GM12878 (cell line): ENCODE measurements at regions not wholly inside any gene's neighbourhood (a gene's known extent, or its start where the extent isn't known, plus 50 kb on each side); places are given as distances from the start of the nearest gene placed in this dataset.

Experiments
- ATAC-seq: fragments of 200-7000 bp; cut with Tn5 transposase; 3 replicates; pipeline ENCODE4 v1.9.1; 2020; ENCODE audit warnings: mild to moderate bottlenecking, moderate library complexity
- BruUV-seq: library from RNA; stranded (reverse); fragments of 400-500 nt; replicated peaks from 2 replicates; lab custom pipeline; 2021; lab: Mats Ljungman, UMichigan
- CTCF ChIA-PET: fragments of 300-600 bp; sonication (Branson Sonifier 250); formaldehyde crosslinking; extraction: SDS; loops from one replicate; lab custom pipeline; 2021; ENCODE audit warnings: inconsistent platforms; lab: Yijun Ruan, JAX
- POLR2A ChIA-PET: fragments of 350-600 bp; formaldehyde crosslinking; extraction: SDS; loops from one replicate; lab custom pipeline; 2021; ENCODE audit warnings: inconsistent platforms; lab: Charles Lee
- RAD21 ChIA-PET: fragments of 300-600 bp; sonication (Branson Sonifier 250); formaldehyde crosslinking; loops from one replicate; lab custom pipeline; 2023; ENCODE audit warnings: antibody characterized with exemption; ENCODE audit not compliant: unreplicated experiment; lab: Charles Lee
- SMC1A ChIA-PET: fragments of 300-600 bp; sonication (Branson Sonifier 250); formaldehyde crosslinking; loops from one replicate; lab custom pipeline; 2023; ENCODE audit not compliant: unreplicated experiment, uncharacterized antibody; lab: Charles Lee
- DNase-seq: peaks from one replicate; pipeline ENCODE4 v3.0.0-alpha.2; 2011; ENCODE audit warnings: low read depth, low spot score
- FAIRE-seq: peaks from 3 replicates; lab custom pipeline; 2011; peaks lifted over from hg19 to GRCh38; lab: Jason Lieb, UNC
- H2AFZ ChIP-seq: 2 replicates; pipeline ENCODE4 v1.6.0; 2011; ENCODE audit warnings: low read depth, low read length, control low read depth; ENCODE audit not compliant: control insufficient read depth
- H3K27ac ChIP-seq: 2 replicates; pipeline ENCODE4 v1.5.1; 2011; ENCODE audit warnings: control low read depth; ENCODE audit not compliant: control insufficient read depth, insufficient read depth
- H3K27me3 ChIP-seq, 2 experiments: replicated peaks in 1 of 2; 2 replicates each; pipeline versions ENCODE4 v1.6.0 to v1.6.1; 2011; ENCODE audit warnings: low read length in 1 of 2; ENCODE audit not compliant: control insufficient read depth in 2 of 2, insufficient read depth in 2 of 2
- H3K36me3 ChIP-seq, 2 experiments: 2 replicates each; pipeline ENCODE4 v1.5.1; 2011; ENCODE audit warnings: low read length in 1 of 2; ENCODE audit not compliant: control insufficient read depth in 2 of 2, insufficient read depth in 2 of 2
- H3K4me1 ChIP-seq: 2 replicates; pipeline ENCODE4 v1.6.1; 2011; ENCODE audit warnings: mild to moderate bottlenecking, low read length, moderate library complexity, mixed read lengths; ENCODE audit not compliant: control insufficient read depth, insufficient read depth
- H3K4me2 ChIP-seq: 2 replicates; pipeline ENCODE4 v1.6.0; 2011; ENCODE audit warnings: control low read depth; ENCODE audit not compliant: control insufficient read depth, insufficient read depth
- H3K4me3 ChIP-seq: fragments of 200-600 bp; sonication (generic); 2 replicates; pipeline ENCODE4 v1.5.1; 2016
- H3K79me2 ChIP-seq: 2 replicates; pipeline ENCODE4 v1.6.0; 2011; ENCODE audit warnings: low read length; ENCODE audit not compliant: control insufficient read depth, insufficient read depth
- H3K9ac ChIP-seq: 2 replicates; pipeline ENCODE4 v1.8.0; 2011; ENCODE audit warnings: low read length, control low read depth, mixed read lengths; ENCODE audit not compliant: control insufficient read depth, insufficient read depth
- H3K9me3 ChIP-seq: replicated peaks from 3 replicates; pipeline ENCODE4 v1.5.1; 2011; ENCODE audit warnings: mild to moderate bottlenecking, low read length; ENCODE audit not compliant: control insufficient read depth, insufficient read depth
- H4K20me1 ChIP-seq: 2 replicates; pipeline ENCODE4 v1.6.0; 2011; ENCODE audit not compliant: control insufficient read depth, insufficient read depth
- EED ChIP-seq: sonication (generic); IDR thresholded peaks from 2 replicates; pipeline ENCODE4 v1.6.1; 2016; ENCODE audit warnings: antibody characterized with exemption, low read depth
- FOXK2 ChIP-seq: fragments of 450-650 bp; IDR thresholded peaks from 2 replicates; pipeline ENCODE4 v1.6.1; 2017; ENCODE audit warnings: mild to moderate bottlenecking, moderate library complexity
- IRF4 ChIP-seq: IDR thresholded peaks from 2 replicates; pipeline ENCODE4 v1.6.1; 2011; ENCODE audit warnings: low read depth, low read length
- MYC ChIP-seq: IDR thresholded peaks from 2 replicates; pipeline ENCODE4 v1.6.1; 2011; ENCODE audit warnings: mild to moderate bottlenecking, low read length, moderate library complexity, inconsistent platforms; ENCODE audit not compliant: insufficient read depth, insufficient replicate concordance, insufficient read length, severe bottlenecking
- NFXL1 ChIP-seq: fragments of 450-650 bp; IDR thresholded peaks from 2 replicates; pipeline ENCODE4 v1.6.1; 2017; ENCODE audit warnings: antibody characterized with exemption, mild to moderate bottlenecking, borderline replicate concordance
- NR2C2 ChIP-seq: IDR thresholded peaks from 2 replicates; pipeline ENCODE4 v1.6.1; 2011; ENCODE audit warnings: borderline replicate concordance, low read depth; ENCODE audit not compliant: control insufficient read depth, insufficient read length
- RAD51 ChIP-seq: fragments of 450-650 bp; IDR thresholded peaks from 2 replicates; pipeline ENCODE4 v1.6.1; 2016; ENCODE audit warnings: moderate library complexity, mild to moderate bottlenecking, inconsistent platforms
- RCOR1 ChIP-seq: conservative IDR thresholded peaks from 2 replicates; pipeline ENCODE4 v1.6.1; 2012; ENCODE audit warnings: low read depth, low read length, improper control_type of control experiment
- SUPT20H ChIP-seq: IDR thresholded peaks from 2 replicates; pipeline ENCODE4 v1.6.1; 2011; ENCODE audit warnings: low read depth, mild to moderate bottlenecking, low read length, moderate library complexity, borderline replicate concordance; ENCODE audit not compliant: control insufficient read depth
- TAF1 ChIP-seq: IDR thresholded peaks from 2 replicates; pipeline ENCODE4 v1.6.1; 2011; ENCODE audit warnings: mild to moderate bottlenecking, low read depth, low read length, borderline replicate concordance
- ZBED1 ChIP-seq: IDR thresholded peaks from 2 replicates; pipeline ENCODE4 v1.6.1; 2016; ENCODE audit warnings: borderline replicate concordance
- ZBTB33 ChIP-seq: fragments of 450-650 bp; IDR thresholded peaks from 2 replicates; pipeline ENCODE4 v1.6.1; 2017; ENCODE audit warnings: mild to moderate bottlenecking
- ZNF207 ChIP-seq: fragments of 450-650 bp; IDR thresholded peaks from 2 replicates; pipeline ENCODE4 v1.6.1; 2014; ENCODE audit warnings: antibody characterized with exemption, mild to moderate bottlenecking, borderline replicate concordance
- WGBS: methylation state at CpG from one replicate; pipeline ENCODE4 v1.1.6; 2016; ENCODE audit warnings: low lambda C conversion rate; ENCODE audit not compliant: insufficient replicate concordance, insufficient coverage; ENCODE audit errors: missing lambda C conversion rate; 5-methylcytosine and 5-hydroxymethylcytosine counted together
- in situ Hi-C: fragments of 300-500 bp; cut with MboI; formaldehyde crosslinking; loops from 9 replicates; pipeline ENCODE4 v1.14.3; 2018; ENCODE audit warnings: mixed read lengths
- intact Hi-C: fragments of 100-400 bp; cut with micrococcal nuclease; formaldehyde crosslinking; loops from one replicate; pipeline ENCODE4 v1.14.2; 2022; ENCODE audit not compliant: unreplicated experiment
- TF ChIP-seq, protein P1 (sequence below), 3 experiments: IDR thresholded peaks in 2 of 3; conservative IDR thresholded peaks in 1 of 3; 2 replicates each; pipeline ENCODE4 v1.5.1; 2011; ENCODE audit warnings: low read depth in 3 of 3, low read length in 3 of 3, mild to moderate bottlenecking in 3 of 3, control low read depth in 2 of 3, moderate library complexity in 2 of 3, inconsistent platforms in 1 of 3, mixed read lengths in 1 of 3; ENCODE audit not compliant: control insufficient read depth in 2 of 3, insufficient read depth in 1 of 3; ENCODE audit errors: extremely low read depth in 1 of 3
- TF ChIP-seq, protein P2 (sequence below): IDR thresholded peaks from 2 replicates; pipeline ENCODE4 v1.6.1; 2012; ENCODE audit warnings: mild to moderate bottlenecking, low read depth, low read length

GRCh38 chr13:95498886-95499285 lies 53.6 kb upstream of the CLDN10 start (continued):
- TF ChIP-seq, protein P1, sequence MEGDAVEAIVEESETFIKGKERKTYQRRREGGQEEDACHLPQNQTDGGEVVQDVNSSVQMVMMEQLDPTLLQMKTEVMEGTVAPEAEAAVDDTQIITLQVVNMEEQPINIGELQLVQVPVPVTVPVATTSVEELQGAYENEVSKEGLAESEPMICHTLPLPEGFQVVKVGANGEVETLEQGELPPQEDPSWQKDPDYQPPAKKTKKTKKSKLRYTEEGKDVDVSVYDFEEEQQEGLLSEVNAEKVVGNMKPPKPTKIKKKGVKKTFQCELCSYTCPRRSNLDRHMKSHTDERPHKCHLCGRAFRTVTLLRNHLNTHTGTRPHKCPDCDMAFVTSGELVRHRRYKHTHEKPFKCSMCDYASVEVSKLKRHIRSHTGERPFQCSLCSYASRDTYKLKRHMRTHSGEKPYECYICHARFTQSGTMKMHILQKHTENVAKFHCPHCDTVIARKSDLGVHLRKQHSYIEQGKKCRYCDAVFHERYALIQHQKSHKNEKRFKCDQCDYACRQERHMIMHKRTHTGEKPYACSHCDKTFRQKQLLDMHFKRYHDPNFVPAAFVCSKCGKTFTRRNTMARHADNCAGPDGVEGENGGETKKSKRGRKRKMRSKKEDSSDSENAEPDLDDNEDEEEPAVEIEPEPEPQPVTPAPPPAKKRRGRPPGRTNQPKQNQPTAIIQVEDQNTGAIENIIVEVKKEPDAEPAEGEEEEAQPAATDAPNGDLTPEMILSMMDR (IDR thresholded peaks at IDR 0.05 in 2 of 3, conservative IDR thresholded peaks at IDR 0.05 in 1 of 3; ENCODE audit: control insufficient read depth in 2 of 3, extremely low read depth in 1 of 3, insufficient read depth in 1 of 3, low read depth in 3 of 3, low read length in 3 of 3), result no peak
- TF ChIP-seq FOXK2 (no peak), NFXL1 (no peak)

DNA sequence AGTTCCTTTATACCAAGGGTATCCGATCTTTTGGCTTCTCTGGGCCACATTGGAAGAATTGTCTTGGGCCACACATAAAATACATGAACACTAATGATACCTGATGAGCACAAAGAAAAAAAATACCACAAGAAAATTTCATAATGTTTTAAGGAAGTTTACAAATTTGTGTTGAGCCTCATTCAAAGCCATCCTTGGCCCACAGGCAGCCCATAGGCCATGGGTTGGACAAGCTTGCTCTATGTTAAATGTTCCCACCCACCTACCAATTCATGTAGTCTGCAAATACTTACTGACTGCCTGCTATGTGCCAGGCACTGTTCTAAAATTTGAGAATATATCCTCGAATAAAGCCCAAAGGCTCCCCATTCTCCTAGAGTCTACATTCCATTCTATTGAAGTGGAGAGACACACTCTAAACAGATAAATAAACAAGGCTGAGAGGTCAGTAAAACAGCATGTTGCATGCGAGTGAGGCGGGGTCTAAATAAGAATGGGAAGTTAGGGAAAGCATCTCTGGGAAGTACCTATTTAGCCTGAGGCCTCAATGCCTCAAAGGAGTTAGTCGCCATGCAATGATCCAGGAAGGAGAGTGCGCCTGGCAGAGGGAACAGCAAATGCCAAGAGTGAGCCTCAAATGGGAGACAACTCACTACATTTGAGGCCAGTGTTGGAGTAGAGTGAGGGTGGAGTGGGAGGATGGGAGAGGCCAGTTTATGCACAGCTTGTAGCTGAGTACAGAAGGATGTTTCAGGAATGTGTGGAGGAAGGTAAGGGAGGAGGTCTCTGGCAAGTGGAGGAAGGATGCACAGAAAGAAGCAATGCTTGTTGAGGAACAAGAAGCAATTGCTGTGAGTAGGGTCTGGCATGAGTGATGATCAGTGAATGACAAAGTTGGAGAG lies 52.5 kb upstream of the CLDN10 start:
- in situ Hi-C loops (no loop called here), intact Hi-C loops (no loop called here)
- Histone ChIP-seq H4K20me1 (no peaks in the 10 kb centered on the region), H3K9ac (no peak overlapping the region), H3K79me2 (no peaks in the 10 kb centered on the region), H3K4me1 (no peaks in the 10 kb centered on the region), H3K4me3 (no peak overlapping the region), H3K9me3 (no peaks in the 10 kb centered on the region; the same call in 2 of the 3 replicates), H3K4me2 (no peak overlapping the region), H2AFZ (no peak overlapping the region), H3K27me3 (no peaks in the 10 kb centered on the region; a peak in 1 of 4 replicates), H3K36me3 (no peaks in the 10 kb centered on the region), H3K27ac (no peak overlapping the region)
- no TSS peak for BruUV-seq
- ChIA-PET CTCF (interaction anchor here (1.1 kb wide), 1 partner anchor 310 kb away, joined by 4 read pairs; no protein-coding TSS in a partner anchor), RAD21 (no interaction called here), POLR2A (no interaction called here), SMC1A (no interaction called here)
- DNase-seq (no peak), FAIRE-seq (no peak), ATAC-seq (no peak)
- WGBS, result 61% methylated on average over 6 of the region's 6 CpGs
- TF ChIP-seq NR2C2, result no peak
- TF ChIP-seq RAD51, result no peak
- TF ChIP-seq IRF4, result no peak
- TF ChIP-seq MYC, result no peak
- TF ChIP-seq ZBTB33, result no peak
- no peak for TF ChIP-seq TAF1
- no peak for TF ChIP-seq SUPT20H
- TF ChIP-seq EED, result no peak
- TF ChIP-seq, protein P2, sequence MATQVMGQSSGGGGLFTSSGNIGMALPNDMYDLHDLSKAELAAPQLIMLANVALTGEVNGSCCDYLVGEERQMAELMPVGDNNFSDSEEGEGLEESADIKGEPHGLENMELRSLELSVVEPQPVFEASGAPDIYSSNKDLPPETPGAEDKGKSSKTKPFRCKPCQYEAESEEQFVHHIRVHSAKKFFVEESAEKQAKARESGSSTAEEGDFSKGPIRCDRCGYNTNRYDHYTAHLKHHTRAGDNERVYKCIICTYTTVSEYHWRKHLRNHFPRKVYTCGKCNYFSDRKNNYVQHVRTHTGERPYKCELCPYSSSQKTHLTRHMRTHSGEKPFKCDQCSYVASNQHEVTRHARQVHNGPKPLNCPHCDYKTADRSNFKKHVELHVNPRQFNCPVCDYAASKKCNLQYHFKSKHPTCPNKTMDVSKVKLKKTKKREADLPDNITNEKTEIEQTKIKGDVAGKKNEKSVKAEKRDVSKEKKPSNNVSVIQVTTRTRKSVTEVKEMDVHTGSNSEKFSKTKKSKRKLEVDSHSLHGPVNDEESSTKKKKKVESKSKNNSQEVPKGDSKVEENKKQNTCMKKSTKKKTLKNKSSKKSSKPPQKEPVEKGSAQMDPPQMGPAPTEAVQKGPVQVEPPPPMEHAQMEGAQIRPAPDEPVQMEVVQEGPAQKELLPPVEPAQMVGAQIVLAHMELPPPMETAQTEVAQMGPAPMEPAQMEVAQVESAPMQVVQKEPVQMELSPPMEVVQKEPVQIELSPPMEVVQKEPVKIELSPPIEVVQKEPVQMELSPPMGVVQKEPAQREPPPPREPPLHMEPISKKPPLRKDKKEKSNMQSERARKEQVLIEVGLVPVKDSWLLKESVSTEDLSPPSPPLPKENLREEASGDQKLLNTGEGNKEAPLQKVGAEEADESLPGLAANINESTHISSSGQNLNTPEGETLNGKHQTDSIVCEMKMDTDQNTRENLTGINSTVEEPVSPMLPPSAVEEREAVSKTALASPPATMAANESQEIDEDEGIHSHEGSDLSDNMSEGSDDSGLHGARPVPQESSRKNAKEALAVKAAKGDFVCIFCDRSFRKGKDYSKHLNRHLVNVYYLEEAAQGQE, result no peak
- no peak for TF ChIP-seq RCOR1
- no peak for TF ChIP-seq ZBED1
- no peak for TF ChIP-seq ZNF207
